C4-2B (cell line): ENCODE measurements at regions not wholly inside any gene's neighbourhood (a gene's known extent, or its start where the extent isn't known, plus 50 kb on each side); places are given as distances from the start of the nearest gene placed in this dataset.

Source experiments
- CTCF ChIP-seq: fragments of 450-650 bp; conservative IDR thresholded peaks from 2 replicates; pipeline ENCODE4 v1.5.1; 2017; ENCODE audit warnings: mild to moderate bottlenecking
- ZFX ChIP-seq: fragments of 450-650 bp; IDR thresholded peaks from 2 replicates; pipeline ENCODE4 v1.6.1; 2017

DNA sequence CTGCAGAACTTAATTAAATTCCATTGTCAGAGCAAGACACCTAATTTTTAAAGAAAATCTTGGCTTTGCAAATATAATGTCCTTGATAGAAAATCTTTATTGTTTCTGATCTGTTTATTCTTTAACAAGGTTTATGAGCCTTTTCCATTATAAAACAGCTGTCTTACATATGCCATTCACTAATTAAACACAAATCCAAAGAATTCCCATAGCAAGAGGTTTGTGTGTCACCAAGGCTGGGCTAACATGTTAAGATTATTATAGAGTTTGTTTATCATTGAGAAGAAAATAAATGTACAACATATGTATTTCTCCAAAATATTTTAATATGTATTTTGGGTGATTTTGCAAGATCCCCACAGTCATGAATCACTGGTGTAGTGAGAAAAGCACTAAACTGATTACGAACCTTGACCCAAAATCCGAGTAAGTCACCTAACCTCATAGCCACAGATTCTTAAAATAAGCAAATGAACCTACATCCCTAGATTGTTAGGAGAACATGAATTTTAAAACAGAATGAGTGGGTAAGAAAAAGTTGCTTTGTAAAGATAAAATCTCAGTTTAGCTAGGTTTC, 694.8 kb upstream of the INTU start:
- TF ChIP-seq CTCF = no peak
- no peak for TF ChIP-seq ZFX
